Uterus (tissue), 2 donors: ENCODE measurements at regions not wholly inside any gene's neighbourhood (a gene's known extent, or its start where the extent isn't known, plus 50 kb on each side); places are given as distances from the start of the nearest gene placed in this dataset.

Experiments used
- POLR2A ChIP-seq, 2 donors: fragments of 450-650 bp; IDR thresholded peaks; one replicate each; pipeline ENCODE4 v1.6.1; 2016; ENCODE audit warnings: antibody characterized with exemption in 2 of 2, mild to moderate bottlenecking in 1 of 2, moderate library complexity in 1 of 2
- TF ChIP-seq, protein P1 (sequence below), 4 experiments: fragments of 200-600 bp in 2 of 4; fragments of 450-650 bp in 2 of 4; sonication (generic) in 2 of 4; IDR thresholded peaks; one replicate each; pipeline ENCODE4 v1.5.1; 2016 to 2019; ENCODE audit warnings: antibody characterized with exemption in 4 of 4, mild to moderate bottlenecking in 2 of 4, moderate library complexity in 1 of 4

DNA sequence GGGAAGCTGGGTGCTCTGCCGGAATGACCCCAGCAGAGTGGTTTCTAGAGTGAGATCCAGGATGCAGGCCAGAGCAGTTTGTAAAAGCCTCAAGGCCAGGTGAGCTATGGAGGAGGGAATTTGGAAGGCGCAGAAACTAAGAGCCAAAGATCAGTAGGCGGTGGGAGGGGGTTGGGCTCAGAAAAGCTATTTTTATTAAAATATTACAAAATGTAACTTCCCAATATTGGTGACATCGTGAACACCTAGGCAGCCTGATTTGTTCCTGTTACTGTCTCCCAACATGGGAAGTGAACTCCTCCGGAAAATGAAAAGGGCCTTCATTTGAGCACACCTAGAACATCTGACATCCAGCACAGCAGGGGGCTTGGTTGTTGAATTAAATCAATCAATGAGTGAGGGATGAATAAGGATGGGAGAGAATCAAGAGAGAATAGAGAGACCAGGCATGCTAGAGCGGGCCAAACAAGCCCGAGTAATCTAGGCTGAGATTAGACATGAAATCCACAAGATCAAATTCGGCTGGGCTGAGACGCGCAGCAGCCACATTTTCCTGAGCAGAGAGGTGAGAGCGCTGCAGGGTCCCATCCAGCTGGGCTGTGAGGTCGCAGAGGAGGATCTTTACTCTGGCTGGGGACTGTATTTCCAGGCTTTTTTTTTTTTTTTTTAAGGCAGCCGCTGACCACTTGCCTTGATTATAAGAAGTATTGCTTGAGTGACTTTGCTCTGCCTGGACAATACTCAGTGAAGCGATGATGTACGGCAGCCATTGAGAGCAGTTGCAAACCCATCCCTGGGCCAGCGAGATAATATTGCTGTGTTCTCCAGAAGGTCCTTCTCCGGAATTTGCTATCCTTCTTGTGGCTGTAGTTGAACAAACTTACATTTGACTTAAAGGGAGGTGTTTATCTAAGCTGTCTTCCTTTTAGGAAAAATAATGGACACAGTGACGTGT lies 178.0 kb upstream of the KL start:
- TF ChIP-seq, protein P1, sequence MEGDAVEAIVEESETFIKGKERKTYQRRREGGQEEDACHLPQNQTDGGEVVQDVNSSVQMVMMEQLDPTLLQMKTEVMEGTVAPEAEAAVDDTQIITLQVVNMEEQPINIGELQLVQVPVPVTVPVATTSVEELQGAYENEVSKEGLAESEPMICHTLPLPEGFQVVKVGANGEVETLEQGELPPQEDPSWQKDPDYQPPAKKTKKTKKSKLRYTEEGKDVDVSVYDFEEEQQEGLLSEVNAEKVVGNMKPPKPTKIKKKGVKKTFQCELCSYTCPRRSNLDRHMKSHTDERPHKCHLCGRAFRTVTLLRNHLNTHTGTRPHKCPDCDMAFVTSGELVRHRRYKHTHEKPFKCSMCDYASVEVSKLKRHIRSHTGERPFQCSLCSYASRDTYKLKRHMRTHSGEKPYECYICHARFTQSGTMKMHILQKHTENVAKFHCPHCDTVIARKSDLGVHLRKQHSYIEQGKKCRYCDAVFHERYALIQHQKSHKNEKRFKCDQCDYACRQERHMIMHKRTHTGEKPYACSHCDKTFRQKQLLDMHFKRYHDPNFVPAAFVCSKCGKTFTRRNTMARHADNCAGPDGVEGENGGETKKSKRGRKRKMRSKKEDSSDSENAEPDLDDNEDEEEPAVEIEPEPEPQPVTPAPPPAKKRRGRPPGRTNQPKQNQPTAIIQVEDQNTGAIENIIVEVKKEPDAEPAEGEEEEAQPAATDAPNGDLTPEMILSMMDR (IDR thresholded peaks at IDR 0.05): no peak
- no peak for TF ChIP-seq POLR2A (IDR thresholded peaks at IDR 0.05)
